ENCODE measurements at regions not wholly inside any gene's neighbourhood (a gene's known extent, or its start where the extent isn't known, plus 50 kb on each side); places are given as distances from the start of the nearest gene placed in this dataset.
"Not testable (repeated sequence)": the region's sequence is repeated elsewhere in the genome, so short reads cannot be mapped to it uniquely, and the experiment has no call there.

DNA sequence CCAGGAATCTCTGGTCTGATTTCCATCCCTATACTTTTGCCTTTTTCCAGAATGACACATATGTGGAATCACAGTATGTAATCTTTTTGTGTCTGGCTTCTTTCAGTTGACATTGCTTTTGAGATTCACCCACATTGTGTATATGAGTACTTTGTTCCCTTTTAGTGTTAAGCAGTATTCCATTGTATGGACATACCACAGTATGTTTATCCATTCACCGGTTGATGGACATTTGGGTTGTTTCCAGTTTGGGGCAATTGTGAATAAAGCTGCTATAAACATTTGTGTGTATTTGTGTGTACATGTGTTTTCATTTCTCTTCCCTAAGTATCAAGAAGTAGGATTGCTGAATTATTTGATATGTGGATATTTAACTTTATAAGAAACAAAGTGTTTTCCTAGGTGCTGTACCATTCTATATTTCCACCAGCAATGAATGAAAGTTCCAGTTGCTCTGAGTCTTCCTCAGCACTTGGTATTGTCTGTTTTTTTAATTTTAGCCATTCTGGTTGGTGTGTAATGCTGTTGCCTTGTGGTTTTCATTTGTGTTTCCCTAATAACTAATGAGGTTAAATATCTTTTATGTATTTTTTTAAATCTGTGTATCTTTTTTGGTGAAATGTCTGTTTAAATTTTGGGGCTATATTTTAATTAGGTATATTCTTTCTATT lies 203.5 kb upstream of the HAAO start:
- no peak for DNase-seq

DNA sequence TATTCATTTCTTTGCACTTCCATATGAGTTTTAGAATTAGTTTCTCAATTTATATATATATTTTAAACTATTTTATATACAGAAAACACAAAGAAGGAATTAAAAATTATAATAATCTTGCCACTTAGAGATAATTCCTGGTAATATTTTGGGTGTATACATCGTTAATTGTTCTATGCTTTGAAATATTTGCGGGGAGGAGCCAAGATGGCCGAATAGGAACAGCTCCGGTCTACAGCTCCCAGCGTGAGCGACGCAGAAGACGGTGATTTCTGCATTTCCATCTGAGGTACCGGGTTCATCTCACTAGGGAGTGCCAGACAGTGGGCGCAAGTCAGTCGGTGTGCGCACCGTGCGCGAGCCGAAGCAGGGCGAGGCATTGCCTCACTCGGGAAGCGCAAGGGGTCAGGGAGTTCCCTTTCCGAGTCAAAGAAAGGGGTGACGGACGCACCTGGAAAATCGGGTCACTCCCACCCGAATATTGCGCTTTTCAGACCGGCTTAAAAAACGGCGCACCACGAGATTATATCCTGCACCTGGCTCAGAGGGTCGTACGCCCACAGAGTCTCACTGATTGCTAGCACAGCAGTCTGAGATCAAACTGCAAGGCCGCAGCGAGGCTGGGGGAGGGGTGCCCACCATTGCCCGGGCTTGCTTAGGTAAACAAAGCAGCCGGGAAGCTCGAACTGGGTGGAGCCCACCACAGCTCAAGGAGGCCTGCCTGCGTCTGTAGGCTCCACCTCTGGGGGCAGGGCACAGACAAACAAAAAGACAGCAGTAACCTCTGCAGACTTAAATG lies 197.1 kb upstream of the HAAO start:
- DNase-seq, result not testable (repeated sequence)

DNA sequence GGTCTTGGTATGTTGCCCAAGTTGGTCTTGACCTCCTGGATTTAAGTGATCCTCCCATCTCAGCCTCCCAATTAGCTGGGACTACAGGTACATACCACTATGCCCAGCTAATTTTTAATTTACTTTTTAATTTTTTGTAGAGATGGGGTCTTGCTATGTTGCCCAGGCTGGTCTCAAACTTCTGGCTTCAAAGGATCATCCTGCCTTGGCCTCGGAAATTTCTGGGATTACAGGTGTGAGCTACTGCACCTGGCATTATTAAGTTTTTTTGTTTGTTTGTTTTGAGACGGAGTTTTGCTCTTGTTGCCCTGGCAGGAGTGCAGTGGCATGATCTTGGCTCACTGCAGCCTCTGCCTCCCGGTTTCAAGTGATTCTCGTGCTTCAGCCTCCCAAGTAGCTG lies 195.7 kb upstream of the HAAO start:
- DNase-seq, result not testable (repeated sequence)

DNA sequence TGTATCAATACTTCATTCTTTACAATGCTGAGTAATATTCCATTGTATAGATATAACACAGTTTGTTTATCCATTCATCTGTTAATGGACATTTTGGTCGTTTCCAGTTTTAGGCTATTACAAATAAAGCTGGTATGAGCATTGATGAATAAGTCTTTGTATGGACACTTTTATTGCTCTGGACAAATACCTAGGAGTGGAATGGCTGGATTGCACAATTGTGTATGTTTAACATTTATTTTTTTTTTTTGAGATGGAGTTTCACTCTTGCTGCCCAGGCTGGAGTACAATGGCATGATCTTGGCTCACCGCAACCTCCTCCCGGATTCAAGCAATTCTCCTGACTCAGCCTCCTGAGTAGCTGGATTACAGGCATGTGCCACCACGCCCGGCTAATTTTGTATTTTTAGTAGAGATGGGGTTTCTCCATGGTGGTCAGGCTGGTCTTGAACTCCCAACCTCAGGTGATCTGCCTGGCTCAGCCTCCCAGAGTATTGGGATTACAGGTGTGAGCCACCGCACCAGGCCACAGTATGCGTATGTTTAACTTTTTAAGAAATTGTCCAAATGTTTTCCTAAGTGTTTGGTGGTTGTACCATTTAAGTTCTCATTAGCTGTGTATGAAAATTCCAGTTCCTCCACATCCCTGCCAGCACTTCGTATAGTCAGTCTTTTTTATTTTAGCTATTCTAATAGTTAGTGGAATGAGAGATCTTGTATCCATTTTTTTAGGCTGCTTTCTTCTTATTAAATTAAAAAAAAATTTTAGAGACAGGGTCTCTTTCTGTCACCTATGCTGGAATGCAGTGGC lies 194.9 kb upstream of the HAAO start:
- DNase-seq, result no peak

DNA sequence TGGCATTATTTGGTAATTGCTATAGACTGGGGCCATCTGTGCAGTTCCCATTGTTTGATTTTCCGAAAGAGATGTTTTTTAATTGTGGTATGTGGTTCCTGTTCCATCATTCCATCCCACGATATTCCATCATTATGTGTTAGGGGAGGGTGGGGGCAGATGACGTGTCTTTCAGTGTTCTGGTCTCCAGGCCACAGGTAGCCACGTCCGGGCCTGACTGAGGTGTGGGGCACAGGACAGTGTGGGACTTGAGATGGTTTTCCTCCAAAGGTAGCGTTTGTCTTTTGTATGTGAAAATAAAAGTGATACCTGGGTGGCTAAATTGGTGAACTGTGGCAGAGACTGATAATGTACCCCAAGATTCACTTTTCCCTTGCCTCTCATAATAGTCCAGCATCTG lies 192.2 kb upstream of the HAAO start:
- no peak for DNase-seq

DNA sequence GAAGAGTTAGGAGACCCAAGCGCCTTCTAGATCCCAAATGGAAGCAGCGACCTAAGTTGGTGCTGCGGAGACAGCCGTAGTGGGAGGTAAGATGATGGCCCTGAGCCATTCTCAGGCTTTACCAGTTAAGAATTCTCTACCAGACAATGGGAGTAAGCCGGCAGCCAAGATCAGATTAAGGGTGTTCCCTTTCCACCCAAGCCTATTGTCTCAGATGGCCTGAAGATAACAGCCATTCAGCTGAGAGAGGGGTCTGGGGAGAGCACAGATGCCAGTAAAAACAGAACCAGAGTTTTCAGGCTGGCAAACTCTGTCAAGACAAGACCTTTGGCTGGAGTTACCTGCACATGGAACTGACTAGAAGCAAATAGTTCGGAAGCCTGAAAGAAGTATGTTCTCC lies 191.7 kb upstream of the HAAO start:
- DNase-seq, result no peak

DNA sequence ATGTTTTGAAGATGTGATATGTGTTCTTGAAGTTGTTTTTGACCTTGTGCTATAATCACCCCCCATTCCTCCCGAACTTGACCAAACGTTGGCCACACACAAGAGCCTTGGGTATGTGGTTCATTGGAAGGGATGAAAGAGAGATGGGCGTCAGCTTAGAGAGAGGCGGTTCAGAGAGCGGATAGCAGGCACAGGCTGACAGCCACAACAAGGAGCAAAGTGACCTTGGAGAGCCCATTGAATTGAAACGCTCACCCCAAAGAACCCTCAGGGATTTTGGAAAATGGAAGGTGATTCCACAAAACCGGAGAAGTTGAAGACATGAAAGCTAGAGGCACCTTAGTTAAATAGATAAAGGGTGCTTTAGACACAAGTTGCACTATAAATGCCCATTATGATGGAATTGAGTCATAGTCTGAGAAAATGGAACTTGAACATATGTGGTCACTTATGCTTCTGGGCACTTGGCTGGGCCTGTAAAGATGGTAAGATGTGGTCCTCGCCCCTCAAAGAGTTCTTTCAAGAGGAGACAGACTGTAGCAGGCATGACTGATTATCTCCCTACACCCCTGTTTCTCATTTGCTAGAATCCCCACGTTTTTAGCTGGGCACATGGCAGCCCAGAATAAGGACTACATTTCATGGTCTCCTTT lies 188.5 kb upstream of the HAAO start:
- DNase-seq, result no peak

DNA sequence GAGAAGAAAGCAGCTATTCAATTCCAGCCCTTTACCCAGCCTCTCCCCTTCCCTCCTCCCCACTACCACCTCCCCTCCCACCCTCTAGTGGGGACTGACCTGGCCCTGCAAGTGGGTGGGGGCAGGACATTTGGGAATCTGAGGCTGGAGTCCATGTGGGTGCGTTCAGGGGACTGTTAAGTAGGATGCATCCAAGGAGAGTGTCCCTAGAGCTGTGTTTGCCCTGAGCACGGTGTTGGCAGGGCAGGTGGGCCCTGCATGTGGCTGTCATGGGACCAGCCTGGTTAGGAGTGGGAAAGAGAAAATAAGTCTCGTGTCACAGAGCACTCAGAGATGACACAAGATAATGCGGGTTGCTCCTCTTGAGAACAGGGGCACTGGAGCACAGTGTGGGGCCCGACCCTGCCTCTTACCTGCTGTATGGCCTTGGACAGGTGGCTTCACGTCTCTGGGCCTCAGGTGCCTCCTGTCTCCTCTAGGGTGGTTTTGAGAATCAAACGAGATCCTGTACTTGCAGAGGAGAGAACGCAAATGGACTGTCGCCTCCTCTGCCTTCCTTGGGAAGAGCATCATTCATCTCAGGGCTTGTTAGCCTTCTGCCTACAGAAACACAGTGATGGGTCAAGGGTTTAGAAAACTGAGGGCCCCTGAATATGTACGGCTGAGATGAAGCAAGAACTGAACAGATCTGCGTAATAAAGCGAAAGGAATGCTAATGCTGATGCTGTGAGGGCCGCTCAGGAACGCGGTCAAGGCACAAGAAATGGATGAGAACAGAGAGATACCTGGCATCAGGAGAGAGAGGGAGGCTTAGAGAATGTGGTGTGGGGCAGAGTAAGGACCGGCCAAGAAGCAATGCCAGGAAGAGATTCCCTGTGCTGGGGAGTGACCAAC lies 187.7 kb upstream of the HAAO start:
- DNase-seq, result no peak

DNA sequence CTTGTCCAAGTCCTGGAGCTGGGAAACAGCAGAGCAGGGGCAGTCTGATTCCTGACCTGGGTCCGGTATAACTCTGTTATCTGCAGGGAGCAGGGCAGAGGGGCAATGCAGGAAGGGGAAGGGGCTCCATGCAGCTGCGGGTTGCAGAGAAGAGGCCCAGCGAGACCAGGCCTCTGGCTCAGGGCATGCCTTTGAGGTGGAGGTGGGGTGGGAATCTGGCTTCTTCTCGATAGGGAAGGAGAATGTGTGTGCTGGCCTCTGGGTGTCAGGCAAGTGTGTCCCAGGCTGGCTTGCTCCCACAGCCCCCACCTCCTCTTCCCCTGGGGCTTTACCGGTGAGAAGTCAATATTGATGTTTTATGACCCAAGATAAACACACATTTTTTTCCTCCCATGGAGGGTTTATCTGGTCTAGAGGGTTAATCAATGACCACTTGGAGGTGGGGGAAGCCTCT lies 187.1 kb upstream of the HAAO start:
- no peak for DNase-seq

DNA sequence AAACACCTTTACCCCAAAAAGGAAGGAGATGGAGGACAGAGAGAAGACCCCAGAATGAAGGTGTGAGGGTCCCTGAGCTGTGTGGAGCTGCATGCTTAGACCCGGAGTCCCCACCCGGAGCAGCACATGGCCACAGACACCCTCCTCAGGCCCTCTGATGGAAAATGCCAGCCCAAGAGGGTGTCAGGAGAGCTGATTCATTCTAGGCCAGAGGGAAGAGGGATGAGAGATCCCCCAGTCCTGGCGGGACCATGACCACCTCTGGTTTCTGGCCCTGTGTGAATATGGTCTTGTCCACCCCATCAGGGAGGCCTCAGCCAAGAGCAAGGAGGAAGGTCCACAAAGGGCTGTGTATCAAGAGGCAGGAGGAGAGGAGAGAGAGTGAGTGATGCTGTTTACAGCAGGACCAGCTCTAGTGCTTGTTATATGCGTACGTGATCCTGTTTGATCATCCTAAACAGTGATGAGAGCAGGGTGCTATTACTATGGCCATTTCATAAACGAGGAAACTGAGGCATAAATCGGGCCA lies 186.6 kb upstream of the HAAO start:
- DNase-seq, result no peak

DNA sequence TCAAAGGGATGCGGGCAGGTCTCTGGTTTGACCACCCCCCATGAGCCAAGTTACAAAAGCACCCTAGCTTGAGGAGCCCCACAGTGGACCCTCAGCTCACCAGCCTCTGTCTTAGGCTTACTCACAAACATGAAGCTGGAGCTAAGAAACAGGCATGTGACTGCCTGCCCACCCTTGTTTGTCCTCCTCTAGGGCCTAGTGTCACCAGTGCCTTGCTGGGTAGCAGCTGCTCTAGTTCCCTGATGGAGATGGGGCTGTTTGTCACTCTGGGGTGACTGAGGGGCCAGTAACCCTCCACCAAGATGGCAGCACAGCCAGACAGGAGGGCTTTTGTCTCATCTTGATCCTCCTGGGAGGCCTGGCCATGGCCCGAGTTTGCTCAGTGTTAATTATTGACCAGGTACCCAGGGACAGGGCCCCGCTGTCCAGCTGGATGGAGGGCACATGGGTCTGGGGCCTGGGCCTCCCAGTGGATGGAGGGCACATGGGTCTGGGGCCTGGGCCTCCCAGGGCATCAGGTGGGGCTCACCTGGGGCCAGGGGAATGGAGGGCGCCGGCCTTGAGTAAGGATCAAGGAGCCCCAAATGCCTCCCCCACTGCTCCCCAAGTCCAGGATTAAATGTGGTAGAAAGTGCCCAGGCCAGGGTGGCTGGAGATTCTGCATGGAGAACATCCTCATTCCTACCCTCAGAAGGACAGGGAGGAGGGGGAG lies 185.9 kb upstream of the HAAO start:
- DNase-seq, result no peak

DNA sequence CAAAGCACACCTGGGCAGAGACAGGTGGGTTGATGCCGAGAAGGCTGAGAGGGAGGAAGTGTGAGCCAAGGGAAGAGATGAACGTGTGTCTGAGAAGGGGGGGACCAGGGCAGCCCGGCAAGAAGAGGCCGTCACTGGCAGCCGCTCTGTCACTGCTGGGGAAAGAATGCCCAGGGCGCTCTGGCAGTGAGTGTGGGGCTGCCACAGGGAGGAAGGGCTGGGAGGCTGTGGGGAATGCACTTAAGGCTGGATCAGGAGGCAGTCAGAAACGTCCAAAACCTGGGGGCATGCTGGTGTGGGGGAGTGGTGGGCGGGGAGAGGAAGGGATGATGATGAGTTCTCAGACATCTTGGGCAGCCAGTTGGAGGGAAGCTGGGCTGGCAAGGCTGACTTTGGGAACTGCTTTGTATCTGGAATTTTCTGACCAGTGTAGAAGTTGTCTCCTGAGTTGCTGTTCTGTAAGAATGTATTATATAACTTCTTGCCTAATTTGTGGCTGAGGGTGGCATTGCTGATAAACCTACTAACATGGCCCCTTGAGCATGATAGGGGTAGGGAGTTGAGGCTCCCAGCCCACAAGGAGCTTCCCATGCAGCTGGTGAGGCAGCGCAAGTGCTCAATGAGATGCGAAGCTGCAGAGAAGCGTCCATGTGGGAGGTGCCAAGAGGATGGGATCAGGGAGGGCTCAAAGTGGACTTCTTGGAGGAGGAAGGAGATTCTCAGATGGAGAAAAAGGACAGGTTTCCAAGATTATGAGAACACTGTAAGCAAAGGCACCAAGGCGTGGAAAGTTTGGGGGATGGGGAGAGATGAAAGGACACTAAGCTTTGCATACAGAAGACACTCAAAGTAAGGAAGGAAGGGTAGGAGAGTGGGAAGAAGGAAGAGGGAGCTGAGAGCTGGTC lies 185.1 kb upstream of the HAAO start:
- no peak for DNase-seq

DNA sequence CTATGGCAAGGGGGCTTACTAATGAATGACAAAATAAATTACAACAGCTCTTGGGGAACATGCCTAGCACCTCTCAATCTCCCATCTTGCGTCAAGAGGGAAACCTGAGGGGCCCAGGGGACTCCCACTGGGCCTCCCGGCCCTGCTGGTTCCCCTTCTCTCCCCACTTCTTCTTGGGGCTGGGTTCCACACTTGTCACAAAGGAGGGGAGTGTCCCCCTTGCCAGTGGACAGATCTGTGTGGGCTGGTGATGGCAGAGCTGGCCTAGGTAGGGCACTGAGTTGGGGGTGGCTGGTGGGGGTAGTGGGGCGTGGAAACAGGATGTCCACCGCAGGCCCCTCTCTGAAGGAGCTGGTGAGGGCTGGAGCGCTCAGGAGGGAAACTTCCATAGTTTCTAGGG lies 184.0 kb upstream of the HAAO start:
- no peak for DNase-seq

DNA sequence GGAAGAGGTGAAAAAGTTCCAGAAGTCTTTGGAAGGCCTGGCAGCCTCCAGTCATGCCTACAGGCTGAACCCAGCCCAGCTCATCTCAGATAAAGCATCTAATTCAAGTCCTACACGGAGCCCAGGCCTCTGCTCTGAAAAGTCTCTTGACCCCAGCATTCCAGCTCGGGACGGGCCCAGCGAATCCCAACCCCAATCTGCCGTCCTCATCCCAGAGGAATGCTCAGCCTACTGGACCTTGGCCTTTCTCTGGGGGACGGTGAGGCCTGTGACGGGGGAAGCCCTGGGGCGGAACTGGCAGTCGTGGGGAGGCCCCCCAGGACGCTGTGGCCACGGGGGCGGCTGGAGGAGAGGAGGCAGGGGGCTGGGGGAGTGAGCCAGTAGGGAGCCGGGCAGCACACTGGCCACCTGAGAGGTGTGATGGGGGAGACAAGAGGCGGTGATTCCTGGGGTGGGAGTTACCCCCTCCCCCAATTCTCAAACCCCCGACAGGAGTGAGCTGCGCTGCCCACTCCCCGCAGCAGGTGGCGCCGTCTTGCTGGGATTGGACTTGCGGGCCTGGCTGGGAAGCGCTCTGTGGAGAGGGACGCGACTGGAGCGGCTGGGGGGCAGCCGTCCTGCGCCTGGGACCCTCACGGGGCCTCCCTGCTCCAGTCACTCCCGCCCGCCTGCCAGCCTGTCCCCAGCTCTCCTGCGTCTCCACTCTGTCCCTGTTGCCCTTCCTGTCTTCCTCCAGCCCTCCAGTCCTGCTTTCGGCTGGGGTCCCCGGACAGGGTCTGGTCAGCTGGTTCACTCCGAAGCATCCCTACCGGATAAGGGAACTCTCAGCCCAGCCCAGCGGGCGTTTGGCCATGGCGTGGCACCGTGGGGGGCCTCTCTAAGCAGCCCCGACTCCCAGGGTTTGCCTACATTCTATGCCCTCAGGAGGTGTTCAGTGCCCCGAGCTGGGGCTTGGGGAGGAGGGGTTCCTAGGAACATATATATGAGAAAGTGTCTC lies 182.6 kb upstream of the HAAO start:
- DNase-seq, result peak; percentile 69

DNA sequence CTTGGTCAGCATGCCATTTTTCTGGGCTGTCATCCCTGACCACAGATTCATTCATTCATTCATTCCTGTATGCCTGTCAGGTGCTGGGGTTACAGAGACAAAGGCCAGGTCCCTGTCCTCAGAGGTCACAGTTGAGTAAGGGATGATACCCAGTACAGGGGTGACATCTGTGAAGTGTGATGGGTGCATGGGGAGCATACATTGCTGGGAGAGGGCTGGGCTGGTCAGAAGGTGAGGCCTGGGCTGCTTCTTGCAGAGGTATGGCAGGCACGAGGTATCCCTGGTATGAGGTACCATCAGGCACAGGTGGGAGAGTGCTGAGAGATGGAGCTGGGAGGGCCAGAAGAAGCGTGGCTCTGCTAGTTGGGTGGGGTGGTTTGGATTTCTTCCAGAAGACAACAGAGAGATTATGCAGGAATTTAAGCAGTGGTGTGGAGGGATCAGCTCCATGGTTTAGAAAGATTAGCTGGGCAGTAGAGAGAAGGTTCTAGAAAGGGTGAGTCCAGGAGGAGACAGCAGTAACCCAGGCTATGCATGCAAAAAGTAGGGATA lies 181.9 kb upstream of the HAAO start:
- no peak for DNase-seq

DNA sequence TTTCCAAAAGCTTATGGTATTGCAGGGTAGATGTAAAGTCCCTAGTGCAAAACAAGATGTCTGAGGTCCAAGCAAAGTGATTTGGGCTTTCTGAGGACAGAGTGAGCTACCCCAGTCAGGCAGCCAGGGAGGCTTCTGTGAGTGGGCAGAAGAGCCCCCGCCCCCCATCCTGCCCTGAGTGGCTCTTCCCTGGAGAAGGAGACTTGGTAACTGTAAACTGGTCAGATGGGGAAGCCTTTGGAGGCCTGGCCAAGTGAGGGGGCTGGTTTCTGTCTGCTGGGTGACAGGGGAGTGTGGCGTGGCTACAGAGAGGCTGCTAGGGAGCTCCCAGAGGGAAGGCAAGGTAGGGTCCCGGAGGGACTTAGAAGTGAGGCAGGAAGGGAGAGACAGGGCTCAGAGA lies 181.3 kb upstream of the HAAO start:
- DNase-seq, result no peak

DNA sequence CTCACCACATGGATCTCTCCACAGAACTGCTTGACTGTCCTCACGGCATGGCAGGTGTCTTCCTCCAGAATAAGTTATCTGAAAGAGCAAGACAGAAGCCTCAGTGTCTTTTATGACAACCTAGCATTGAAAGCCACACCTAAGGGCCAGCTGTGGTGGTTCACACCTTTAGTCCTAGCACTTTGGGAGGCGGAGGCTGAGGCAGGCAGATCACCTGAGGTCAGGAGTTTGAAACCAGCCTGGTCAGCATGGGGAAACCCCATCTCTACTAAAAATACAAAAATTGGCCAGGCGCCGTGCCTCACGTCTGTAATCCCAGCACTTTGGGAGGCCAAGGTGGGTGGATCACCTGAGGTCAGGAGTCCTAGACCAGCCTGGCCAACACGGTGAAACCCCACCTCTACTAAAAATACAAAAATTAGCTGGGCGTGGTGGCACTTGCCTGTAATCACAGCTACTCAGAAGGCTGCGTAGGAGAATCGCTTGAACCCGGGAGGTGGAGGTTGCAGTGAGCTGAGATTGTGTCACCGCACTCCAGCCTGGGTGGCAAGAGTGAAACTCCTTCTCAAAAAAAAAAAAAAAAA lies 180.6 kb upstream of the HAAO start:
- not testable (repeated sequence) for DNase-seq

Data from skin of body (tissue), 1 donor.